CD4-positive, alpha-beta T cell treated with Interleukin-15 for 1 hour (primary cell): ENCODE measurements at regions not wholly inside any gene's neighbourhood (a gene's known extent, or its start where the extent isn't known, plus 50 kb on each side); places are given as distances from the start of the nearest gene placed in this dataset.
"Not testable (repeated sequence)": the region's sequence is repeated elsewhere in the genome, so short reads cannot be mapped to it uniquely, and the experiment has no call there.

Source experiments
- DNase-seq: peaks from one replicate; pipeline ENCODE4 v3.0.0-alpha.2; 2020

DNA sequence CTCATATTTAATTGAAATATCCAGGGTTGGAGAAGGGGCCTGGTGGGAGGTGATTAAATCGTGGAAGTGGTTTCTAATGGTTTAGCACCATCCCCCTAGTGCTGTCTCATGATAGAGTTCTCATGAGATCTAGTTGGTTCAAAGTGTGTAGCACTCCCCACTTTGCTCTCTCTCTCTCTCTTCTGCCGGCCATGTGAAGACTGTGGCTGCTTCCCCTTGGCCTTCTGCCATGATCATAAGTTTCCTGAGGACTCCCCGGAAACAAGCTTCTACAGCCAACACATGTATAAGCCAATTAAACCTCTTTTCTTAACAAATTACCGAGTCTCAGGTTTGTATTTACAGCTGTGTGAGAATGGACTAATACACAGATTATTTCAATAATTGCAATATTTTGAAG is 305.8 kb upstream of the KCND2 start:
- no peak for DNase-seq

DNA sequence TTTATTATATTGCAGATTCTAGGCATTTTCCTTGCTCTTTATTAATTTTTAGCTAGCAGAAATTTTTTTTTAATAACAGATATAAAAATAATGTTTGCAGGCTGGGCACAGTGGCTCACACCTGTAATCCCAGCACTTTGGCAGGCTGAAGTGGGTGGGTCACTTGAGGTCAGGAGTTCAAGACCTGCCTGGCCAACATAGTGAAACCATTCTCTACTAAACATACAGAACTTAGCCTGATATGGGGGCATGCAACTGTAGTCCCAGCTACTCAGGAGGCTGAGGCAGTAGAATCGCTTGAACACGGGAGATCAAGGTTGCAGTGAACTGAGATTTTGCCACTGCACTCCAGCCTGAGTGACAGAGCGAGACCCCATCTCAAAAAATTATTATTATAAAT is 304.6 kb upstream of the KCND2 start:
- not testable (repeated sequence) for DNase-seq

DNA sequence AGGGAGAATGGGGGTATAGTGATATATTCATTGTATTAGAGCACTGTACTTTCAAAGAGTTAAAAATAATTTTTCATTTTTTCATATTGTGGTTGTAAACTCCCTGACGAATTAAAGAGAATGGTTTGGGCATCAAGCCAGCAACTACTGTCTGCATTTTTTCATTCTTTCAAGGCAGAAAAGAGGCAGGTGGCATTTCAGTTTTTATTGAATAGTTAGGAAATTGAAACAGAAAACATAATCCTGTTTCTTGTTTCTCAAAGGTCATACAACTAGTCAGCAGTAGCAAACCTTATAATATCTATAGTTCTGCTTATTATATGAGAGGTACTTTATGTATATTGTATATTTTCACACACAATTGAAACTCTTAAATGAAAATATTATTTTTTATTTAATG is 303.9 kb upstream of the KCND2 start:
- no peak for DNase-seq

DNA sequence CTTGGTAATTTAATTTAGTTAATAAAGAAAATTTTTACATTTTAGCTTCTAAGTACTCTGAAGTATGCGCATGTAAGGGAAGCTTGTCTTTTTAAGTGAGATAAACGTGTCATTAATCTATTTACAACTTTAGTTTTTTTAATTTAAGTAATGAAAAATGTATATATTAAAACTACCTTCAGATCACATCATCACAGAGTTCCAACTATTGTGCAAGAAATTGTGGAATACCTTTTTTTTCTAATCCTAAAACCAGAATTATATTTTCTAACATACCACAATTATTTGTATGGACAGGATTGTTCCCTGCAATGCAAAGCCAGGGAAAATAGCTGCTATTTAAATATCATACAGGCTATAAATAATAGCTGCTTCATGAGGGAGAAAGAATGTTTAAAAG is 303.2 kb upstream of the KCND2 start:
- DNase-seq = no peak

DNA sequence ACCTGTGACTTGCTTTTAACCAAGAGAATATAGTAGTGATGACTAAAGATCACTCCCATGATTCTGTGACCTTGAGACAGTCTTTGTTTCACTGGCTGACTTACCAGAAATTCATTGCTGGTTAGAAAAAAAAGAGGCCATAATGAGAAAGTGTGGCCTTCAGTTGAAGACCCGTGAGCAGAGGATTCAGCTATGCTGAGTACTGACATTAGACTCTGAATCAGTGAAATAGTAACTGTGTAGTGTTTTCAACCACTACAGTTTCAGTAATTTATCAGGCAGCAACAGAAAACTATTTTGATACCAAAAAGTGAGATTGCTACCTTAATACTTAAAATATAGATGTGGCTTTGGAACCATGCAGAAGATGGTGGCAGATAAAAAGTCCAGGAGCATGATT is 298.0 kb upstream of the KCND2 start:
- no peak for DNase-seq

DNA sequence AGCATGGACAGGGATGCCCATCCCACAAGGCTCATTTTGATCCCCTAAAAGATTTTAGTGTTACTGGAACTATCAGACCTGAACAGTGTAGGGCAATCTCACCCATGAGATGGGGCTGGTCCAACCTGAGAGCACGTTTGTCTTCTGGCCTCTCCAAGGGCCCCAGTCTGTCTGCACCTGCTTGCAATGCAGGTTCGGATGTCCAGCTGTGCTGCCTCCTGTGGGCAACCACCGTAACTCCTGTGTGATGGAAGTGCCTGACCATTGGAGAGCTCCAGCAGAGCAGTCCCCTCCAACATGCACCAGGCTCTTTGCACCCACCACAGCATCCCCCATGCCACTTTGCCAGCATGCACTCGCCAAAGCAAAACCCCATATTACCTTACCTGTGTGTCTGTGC is 290.1 kb upstream of the KCND2 start:
- DNase-seq = no peak

DNA sequence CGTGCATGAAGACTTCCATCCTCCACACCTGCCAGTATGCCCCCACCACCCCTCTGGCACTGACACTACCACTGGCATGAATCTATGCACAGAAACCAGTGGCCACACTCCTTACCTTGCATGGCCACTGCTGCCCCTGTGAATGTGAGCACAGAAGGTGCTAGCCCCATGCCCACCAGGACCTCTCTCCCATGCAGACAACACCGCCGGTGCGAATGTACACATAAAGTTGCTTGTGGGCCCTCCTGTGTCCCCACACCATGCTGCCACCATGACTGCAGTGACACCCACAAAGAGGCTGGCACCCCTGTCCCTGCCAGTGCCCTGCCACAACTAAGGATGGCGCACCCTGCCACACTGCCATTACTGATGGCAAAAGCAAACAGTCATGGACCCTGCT is 289.5 kb upstream of the KCND2 start:
- DNase-seq = no peak

DNA sequence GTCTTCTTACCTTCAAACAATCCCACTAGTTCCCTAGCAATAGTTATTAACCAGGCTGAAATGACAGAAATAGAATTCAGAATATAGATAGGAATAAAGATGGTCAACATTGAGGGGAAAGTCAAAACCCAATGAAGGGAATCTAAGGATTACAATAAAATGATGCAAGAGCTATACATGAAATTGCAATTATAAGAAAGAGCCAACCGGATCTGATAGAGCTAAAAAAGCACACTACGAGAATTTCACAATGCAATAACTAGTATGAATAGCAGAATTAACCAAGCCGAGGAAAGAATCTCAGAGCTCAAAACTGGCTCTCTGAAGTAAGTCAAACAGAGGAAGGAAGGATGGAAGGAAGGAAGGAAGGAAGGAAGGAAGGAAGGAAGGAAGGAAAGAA is 288.7 kb upstream of the KCND2 start:
- no peak for DNase-seq

DNA sequence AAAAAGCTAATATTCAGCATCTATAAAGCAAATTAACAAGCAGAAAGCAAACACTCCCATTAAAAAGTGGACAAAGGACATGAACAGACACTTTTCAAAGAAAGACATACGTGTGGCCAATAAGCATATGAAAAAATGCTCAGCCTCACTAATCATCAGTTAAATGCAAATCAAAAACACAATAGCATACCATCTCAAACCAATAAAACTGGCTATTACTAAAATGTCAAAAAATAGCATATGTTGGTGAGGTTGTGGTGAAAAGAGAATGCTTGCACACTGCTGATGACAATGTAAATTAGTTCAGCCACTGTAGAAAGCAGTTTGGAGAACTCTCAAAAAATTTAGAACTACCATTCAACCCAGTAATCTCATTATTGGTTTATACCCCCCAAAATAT is 284.6 kb upstream of the KCND2 start:
- DNase-seq = no peak

DNA sequence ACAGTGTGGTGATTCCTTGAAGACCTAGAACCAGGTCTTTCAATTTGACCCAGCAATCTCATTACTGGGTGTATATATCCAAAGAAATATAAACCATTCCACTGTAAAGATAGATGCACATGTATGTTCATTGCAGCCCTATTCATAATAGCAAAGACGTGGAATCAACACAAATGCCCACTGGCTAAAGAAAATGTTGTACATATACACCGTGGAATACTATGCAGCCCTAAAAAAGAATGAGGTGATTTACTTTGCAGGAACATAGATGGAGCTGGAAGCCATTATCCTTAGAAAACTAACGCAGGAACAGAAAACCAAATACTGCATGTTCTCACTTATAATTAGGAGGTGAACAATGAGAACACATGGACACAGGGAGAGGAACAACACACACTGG is 278.0 kb upstream of the KCND2 start:
- no peak for DNase-seq

DNA sequence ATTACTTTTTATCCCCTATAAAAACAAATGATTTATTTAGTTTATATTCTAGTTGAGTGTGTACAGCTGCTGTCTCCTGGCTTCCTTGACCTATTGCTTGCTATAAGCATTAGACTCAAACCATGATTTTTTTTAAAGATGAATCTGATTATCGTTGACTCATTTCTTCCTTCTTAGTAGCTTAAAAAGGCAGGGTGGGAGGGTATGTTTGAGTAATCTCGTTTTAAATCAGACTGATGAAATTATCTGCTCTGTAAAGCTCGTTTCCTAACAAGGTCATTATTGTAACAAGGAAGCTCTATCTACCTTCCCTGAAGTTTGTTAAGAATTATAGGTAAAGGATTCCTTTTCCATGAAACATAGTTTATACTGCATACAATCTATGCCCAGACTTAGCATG is 276.3 kb upstream of the KCND2 start:
- DNase-seq = no peak

DNA sequence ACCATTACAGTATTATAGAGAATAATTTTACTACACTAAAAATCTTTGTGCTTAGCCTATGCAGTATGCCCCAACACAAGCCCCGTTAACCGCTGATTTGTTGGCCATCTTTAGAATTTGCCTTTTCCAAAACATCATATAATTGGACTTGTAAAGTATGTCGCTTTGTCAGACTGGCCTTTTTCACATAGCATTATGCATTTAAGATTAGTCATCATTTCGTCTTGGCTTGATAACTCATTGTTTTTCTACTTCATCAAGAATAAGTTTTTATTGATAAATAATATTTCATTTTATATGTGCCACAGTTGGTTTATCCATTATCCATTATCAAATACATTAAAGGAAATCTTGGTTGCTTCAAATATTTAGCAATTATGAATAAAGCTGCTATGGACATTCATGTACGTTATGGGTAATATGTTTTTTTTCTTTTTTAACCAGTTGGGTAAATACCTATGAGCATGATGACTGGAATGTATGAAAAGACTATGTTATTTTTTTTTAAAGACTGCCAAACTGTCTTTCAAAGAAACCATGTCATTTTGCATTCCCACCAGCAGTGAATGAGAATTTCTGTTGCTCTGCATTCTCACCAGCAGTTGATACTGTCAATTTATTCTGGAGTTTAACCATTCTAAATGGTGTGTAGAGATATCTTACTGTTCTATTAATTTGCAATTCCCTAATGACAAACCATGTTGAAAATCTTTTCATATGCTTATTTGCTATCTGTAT is 273.1 kb upstream of the KCND2 start:
- DNase-seq = no peak

DNA sequence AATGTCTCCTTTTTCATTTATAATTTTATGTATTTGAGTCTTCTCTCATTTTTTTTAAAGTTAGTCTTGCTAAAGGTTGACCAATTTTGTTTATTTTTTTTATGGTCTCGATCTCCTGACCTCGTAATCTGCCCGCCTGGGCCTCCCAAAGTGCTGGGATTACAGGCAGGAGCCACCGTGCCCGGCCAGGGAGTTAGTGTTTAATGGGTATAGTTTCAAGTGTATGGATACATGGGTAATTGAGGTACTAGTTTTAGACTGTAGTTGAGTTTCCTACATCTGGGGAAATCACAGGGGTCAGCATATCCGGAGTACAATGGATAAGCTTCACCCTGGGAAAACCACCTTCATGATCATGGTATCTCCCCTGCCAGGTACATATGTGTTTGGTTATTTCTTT is 267.3 kb upstream of the KCND2 start:
- no peak for DNase-seq

DNA sequence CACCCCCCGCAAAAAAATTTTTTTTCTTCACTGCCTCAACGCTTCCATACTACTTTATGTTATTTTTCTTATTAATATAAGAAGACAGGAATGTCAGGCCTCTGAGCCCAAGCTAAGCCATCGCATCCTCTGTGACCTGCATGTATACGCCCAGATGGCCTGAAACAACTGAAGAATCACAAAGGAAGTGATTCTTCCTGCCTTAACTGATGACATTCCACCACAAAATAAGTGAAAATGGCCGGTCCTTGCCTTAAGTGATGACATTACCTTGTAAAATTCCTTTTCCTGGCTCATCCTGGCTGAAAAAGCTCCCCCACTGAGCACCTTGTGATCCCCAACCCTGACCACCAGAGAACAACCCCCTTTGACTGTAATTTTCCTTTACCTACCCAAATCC is 258.7 kb upstream of the KCND2 start:
- DNase-seq = not testable (repeated sequence)

DNA sequence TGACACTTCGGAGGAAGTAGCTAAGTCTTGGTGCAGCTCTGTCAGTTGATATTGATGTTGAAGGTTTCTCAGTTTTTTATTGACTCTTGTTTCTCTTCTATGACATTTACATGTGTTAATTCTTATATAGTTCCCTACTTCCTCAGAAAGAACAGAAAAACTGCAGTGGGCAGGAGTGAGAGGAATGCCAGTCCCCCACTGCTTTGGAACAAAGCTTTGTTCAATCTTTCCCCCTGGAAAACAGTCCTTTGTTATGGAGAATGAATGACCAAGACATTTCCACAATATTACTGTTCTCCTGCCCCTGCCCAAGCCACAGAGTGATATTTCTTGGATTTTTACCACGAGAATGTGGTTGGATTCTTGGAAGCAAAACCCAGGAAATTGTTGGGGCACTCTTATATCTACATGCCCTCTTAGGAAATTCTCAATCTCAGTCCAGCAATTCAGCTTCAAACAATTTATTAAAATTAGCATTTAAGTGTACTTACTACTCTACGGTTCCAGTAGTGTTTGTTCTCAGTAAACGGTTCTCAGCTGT is 258.0 kb upstream of the KCND2 start:
- no peak for DNase-seq

DNA sequence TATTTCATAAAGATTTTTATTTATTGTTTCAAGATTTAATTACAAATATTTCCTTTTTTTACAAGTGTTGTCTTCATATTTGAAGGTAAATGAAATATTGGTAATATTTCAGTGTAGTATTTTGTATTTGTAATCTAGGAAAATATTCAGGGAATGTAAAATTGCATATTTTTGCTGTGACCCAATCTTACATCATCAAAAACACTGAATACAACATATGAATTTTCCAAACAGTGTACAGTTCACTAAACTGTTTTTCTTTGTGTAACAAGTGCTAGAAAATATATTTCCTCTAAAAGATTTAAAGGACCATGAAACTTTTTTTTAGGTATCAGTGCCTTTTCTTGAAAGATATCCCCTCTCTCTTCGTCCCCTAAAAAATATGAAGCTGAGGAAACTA is 251.9 kb upstream of the KCND2 start:
- no peak for DNase-seq

DNA sequence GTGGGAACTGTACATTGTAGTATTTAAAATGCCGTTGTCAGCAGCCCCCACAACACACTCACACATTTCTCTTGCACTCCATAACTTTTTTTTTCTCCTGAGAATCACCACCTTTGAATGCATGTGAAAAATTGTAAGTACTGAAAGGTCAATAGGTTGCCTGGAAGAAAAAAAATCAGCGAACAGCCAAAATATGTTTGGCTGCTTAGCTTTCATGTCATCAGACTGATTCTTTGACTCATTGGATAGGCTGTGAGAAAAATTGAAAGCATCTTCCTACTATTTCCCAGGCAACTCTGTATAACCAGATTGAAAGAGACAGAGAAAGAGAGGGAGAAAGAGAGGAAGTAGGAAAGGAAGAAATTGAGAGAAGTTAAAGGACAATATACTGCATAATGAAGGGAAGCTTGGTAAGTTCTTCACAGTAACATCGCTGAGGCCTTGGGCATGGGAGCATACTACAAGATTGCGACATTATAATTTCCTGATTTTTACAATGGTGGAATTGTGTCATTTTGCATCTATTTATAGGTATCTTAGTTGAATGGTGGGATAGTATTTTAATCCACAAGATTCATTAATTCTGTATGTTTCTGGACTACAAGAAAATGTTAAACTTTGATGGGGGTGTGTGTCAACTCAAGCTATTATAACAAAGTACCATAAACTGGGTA is 249.3 kb upstream of the KCND2 start:
- no peak for DNase-seq

DNA sequence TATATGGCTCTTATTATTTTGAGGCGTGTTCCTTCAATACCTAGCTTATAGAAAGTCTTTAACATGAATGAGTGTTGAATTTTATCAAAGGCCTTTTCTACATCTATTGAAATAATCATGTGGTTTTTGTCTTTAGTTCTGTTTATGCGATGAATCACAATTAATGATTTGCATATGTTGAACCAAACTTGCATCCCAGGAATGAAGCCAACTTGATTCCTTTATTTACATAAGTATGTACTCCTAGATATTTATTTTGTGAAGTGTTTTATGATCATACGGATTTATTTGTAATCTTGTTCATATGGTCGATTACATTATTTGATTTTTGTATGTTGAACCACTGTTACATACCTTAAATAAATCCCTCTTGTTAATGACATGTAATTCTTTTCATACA is 244.3 kb upstream of the KCND2 start:
- DNase-seq = no peak

DNA sequence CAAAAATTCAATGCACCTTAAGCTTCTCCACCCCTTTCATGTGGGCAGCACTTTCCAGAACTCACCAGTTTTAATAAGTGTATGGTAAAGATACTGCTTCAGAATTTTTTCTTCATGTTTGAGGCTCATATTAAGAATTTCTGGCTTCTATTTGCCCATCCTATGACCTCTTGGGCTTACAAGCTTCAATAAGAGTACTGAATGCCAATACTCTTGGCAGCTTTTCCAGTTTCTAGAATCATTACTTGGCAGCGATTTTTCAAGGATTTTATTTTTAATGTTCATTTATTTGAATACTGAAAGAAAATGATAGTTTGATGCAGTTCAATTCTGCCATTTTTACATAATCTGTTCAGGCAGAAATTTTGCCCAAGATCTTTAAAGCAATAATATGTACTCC is 242.1 kb upstream of the KCND2 start:
- DNase-seq = no peak

DNA sequence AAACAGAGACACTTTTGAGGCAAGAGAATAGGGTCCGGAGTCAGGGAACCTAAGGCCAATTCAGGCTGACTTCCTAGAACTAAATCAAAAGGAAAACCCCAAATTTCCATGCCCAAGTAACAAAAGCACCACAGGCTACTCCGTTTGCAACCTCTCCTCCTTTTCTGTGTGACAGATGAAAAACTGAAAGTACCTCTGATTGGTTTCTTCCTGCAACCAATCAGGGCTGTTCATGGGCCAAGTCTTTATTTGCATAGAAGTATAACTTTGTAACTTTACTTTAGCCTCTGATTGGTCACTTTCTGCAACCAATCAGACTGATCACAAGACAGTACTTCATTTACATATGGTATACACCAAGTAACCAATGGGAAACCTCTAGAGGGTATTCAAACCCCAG is 239.9 kb upstream of the KCND2 start:
- no peak for DNase-seq

DNA sequence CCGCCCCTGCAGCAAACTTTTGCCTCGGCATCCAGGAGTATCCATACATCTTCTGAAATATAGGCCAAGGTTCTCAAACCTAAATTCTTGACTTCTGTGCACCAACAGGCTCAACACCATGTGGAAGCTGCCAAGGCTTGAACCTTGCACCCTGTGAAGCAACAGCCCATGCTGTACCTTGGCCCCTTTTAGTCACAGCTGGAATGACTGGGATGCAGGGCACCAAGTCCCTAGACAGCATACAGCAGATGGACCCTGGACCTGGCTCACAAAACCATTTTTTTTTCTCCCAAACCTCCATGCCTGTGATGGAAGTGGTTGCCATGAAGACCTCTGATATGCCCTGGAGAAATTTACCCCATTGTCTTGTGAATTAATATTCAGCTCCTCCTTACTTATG is 233.8 kb upstream of the KCND2 start:
- no peak for DNase-seq

DNA sequence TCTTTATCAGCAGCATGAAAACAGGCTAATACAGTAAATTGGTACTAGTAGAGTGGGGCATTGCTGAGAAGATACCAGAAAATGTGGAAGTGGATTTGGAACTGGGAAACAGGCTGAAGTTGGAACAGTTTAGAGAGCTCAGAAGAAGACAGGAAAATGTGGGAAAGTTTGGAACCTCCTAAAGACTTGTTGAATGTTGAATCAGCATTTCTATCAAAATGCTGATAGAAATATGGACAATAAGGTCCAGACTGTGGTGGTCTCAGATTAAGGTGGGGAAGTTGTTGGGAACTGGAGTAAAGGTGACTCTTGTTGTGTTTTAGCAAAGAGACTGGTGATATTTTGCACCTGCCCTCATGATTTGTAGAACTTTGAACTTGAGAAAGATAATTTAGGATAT is 231.2 kb upstream of the KCND2 start:
- no peak for DNase-seq

DNA sequence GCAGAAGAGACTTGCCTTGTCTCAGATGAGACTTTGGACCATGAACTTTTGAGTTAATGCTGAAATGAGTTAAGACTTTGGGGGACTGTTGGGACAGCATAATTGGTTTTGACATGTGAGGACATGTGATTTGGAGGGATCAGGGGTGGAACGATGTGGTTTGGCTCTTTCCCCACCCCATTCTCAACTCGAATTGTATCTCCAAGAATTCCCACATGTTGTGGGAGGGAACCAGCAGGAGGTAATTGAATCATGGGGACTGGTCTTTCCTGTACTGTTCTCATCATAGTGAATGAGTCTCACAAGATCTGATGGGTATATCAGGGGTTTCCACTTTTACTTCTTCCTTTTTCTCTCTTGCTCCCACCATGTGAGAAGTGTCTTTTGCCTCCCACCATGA is 229.7 kb upstream of the KCND2 start:
- no peak for DNase-seq

DNA sequence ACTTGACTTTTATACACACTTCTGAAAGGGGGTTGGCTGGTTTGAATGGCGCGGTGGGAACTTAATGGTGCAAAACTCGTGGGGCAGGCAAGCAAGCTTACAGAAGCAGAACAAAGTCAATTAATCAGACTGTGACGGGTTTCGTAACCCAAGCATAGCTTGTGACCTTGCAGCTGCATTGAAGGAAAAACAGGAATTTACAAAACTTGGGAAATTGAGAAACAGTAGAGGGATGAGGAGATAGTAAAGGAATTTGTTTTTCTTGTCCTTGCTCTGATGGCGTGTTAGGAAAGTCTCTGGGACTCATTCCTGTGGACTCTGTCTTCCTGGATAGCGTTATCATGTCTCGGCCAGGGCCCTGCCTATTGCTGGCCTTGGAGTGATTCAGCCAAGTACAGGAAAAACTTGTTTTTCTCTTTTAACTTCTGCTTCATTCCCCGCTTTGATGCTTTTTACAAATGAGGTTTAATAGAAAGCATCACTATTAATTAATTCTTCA is 220.0 kb upstream of the KCND2 start:
- no peak for DNase-seq
